A549 (cell line): ENCODE measurements at regions not wholly inside any gene's neighbourhood (a gene's known extent, or its start where the extent isn't known, plus 50 kb on each side); places are given as distances from the start of the nearest gene placed in this dataset.

Experiments
- EP300 ChIP-seq, 2 experiments: fragments of >200 bp; sonication (Bioruptor Twin); formaldehyde crosslinking; IDR thresholded peaks; 2 replicates in 1 of 2; 3 replicates in 1 of 2; pipeline ENCODE4 v1.6.1; 2016 to 2017
- HOXA7 ChIP-seq: fragments of 250-450 bp; sonication (Bioruptor Pico); IDR thresholded peaks from 2 replicates; pipeline ENCODE4 v1.5.0; 2020; ENCODE audit warnings: mild to moderate bottlenecking, moderate library complexity
- TF ChIP-seq, protein P1 (sequence below): fragments of >200 bp; sonication (Bioruptor Twin); formaldehyde crosslinking; IDR thresholded peaks from 3 replicates; pipeline ENCODE4 v1.5.1; 2016

DNA sequence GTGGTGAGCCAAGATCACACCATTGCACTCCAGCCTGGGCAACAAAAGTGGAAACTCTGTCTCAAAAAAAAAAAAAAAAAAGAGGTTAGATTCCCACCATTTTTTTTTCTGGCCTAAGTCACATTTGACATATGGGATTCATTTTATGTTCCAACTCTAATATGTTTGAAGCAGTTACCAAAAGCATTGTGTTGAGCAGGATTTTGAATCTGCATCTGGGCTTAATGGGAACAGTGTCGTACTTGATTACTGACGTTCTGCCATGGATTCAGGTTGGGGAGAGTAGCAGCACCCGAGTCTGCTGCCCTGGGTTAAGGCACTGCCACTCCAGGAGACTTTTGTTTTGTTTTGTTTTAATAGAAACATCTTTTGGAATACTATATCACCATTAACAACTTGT is 348.7 kb upstream of the TBL1XR1 start:
- TF ChIP-seq HOXA7 (CRISPR knock-in tag), result no peak
- TF ChIP-seq, protein P1, sequence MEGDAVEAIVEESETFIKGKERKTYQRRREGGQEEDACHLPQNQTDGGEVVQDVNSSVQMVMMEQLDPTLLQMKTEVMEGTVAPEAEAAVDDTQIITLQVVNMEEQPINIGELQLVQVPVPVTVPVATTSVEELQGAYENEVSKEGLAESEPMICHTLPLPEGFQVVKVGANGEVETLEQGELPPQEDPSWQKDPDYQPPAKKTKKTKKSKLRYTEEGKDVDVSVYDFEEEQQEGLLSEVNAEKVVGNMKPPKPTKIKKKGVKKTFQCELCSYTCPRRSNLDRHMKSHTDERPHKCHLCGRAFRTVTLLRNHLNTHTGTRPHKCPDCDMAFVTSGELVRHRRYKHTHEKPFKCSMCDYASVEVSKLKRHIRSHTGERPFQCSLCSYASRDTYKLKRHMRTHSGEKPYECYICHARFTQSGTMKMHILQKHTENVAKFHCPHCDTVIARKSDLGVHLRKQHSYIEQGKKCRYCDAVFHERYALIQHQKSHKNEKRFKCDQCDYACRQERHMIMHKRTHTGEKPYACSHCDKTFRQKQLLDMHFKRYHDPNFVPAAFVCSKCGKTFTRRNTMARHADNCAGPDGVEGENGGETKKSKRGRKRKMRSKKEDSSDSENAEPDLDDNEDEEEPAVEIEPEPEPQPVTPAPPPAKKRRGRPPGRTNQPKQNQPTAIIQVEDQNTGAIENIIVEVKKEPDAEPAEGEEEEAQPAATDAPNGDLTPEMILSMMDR, result no peak
- no peak for TF ChIP-seq EP300 (IDR thresholded peaks at IDR 0.05)
